Mucosa of descending colon (tissue), 3 donors: ENCODE measurements at regions not wholly inside any gene's neighbourhood (a gene's known extent, or its start where the extent isn't known, plus 50 kb on each side); places are given as distances from the start of the nearest gene placed in this dataset.

Source experiments
- ATAC-seq: fragments of 200-7000 bp; cut with Tn5 transposase; one replicate; pipeline ENCODE4 v1.9.1; 2020; ENCODE audit warnings: mild to moderate bottlenecking, moderate library complexity
- DNase-seq, 3 donors: peaks; one replicate each; pipeline ENCODE4 v3.0.0-alpha.2; 2020
- H3K36me3 ChIP-seq: fragments of 200-600 bp; one replicate; pipeline ENCODE4 v1.8.0; 2021; ENCODE audit warnings: low read depth, mild to moderate bottlenecking
- H3K4me1 ChIP-seq: fragments of 200-600 bp; one replicate; pipeline ENCODE4 v1.8.0; 2021; ENCODE audit warnings: low read depth, mild to moderate bottlenecking
- H3K4me3 ChIP-seq: fragments of 200-600 bp; one replicate; pipeline ENCODE4 v1.8.0; 2021; ENCODE audit warnings: mild to moderate bottlenecking
- H3K9me3 ChIP-seq: fragments of 200-600 bp; one replicate; pipeline ENCODE4 v1.8.0; 2021; ENCODE audit warnings: mild to moderate bottlenecking
- CTCF ChIP-seq: fragments of 200-600 bp; IDR thresholded peaks from one replicate; pipeline ENCODE4 v1.8.0; 2022; ENCODE audit warnings: antibody characterized with exemption, mild to moderate bottlenecking
- intact Hi-C, 2 donors: fragments of 100-400 bp; cut with DNase I in 1 of 2; cut with micrococcal nuclease in 1 of 2; formaldehyde crosslinking; loops; one replicate each; pipeline versions ENCODE4 v1.11.0 to v1.11.1; 2022; cut with DNase I, micrococcal nuclease
- donor health status: DM: no; HTN: no; CAD: no; lungs with moderate emphysema.
- donor health status: DM: no; HTN: no; CAD: no.
- donor health status: DM: no; HTN: yes; CAD: no.

- no peaks in the 10 kb centered on the region for H3K9me3 ChIP-seq
- ATAC-seq (no peak), DNase-seq (no peak)
- no peak overlapping the region for H3K4me3 ChIP-seq
- intact Hi-C loops: no loop called here
- no peaks in the 10 kb centered on the region for H3K36me3 ChIP-seq
- H3K4me1 ChIP-seq: no peaks in the 10 kb centered on the region
- no peak for TF ChIP-seq CTCF
Measured at GRCh38 chr17:69762766-69763165, 312.3 kb upstream of the KCNJ16 start.

GRCh38 chr17:69763503-69763902 lies 311.5 kb upstream of the KCNJ16 start:
- no peaks in the 10 kb centered on the region for H3K36me3 ChIP-seq
- DNase-seq (no peak), ATAC-seq (no peak)
- no peaks in the 10 kb centered on the region for H3K4me1 ChIP-seq
- no peak for TF ChIP-seq CTCF
- H3K4me3 ChIP-seq: no peak overlapping the region
- intact Hi-C loops: no loop called here
- H3K9me3 ChIP-seq: no peaks in the 10 kb centered on the region

- intact Hi-C loops: no loop called here
- Histone ChIP-seq H3K36me3 (no peaks in the 10 kb centered on the region), H3K4me1 (no peaks in the 10 kb centered on the region), H3K9me3 (no peaks in the 10 kb centered on the region), H3K4me3 (no peak overlapping the region)
- DNase-seq (no peak), ATAC-seq (no peak)
- no peak for TF ChIP-seq CTCF
Measured at GRCh38 chr17:69764146-69764545, 310.9 kb upstream of the KCNJ16 start.

GRCh38 chr17:69769050-69769449 lies 306.0 kb upstream of the KCNJ16 start:
- intact Hi-C loops: no loop called here
- Histone ChIP-seq H3K9me3 (no peaks in the 10 kb centered on the region), H3K36me3 (no peaks in the 10 kb centered on the region), H3K4me3 (no peak overlapping the region), H3K4me1 (no peaks in the 10 kb centered on the region)
- ATAC-seq (no peak), DNase-seq (no peak)
- no peak for TF ChIP-seq CTCF

- TF ChIP-seq CTCF: no peak
- Histone ChIP-seq H3K9me3 (no peaks in the 10 kb centered on the region), H3K4me3 (no peak overlapping the region), H3K4me1 (no peaks in the 10 kb centered on the region), H3K36me3 (no peaks in the 10 kb centered on the region)
- DNase-seq (no peak), ATAC-seq (no peak)
- intact Hi-C loops: no loop called here
Measured at GRCh38 chr17:69773081-69773480, 301.9 kb upstream of the KCNJ16 start.
